HEK293 (cell line): ENCODE measurements at regions not wholly inside any gene's neighbourhood (a gene's known extent, or its start where the extent isn't known, plus 50 kb on each side); places are given as distances from the start of the nearest gene placed in this dataset.

Experiments used
- SALL2 ChIP-seq: fragments of 450-650 bp; formaldehyde crosslinking; IDR thresholded peaks from 2 replicates; pipeline ENCODE4 v1.5.0; 2017; ENCODE audit warnings: missing biosample characterization, mild to moderate bottlenecking, missing genetic modification characterization, borderline replicate concordance
- YY2 ChIP-seq: fragments of 450-650 bp; formaldehyde crosslinking; IDR thresholded peaks from 2 replicates; pipeline ENCODE4 v1.5.1; 2016; ENCODE audit warnings: missing biosample characterization, missing genetic modification characterization
- ZBTB7A ChIP-seq: fragments of 450-650 bp; formaldehyde crosslinking; IDR thresholded peaks from 2 replicates; pipeline ENCODE4 v1.5.1; 2016; ENCODE audit warnings: low read depth, missing biosample characterization, missing genetic modification characterization
- ZFP3 ChIP-seq: fragments of 450-650 bp; formaldehyde crosslinking; IDR thresholded peaks from 2 replicates; pipeline ENCODE4 v1.5.1; 2016; ENCODE audit warnings: low read depth, missing biosample characterization, missing genetic modification characterization
- ZFP69B ChIP-seq: fragments of 450-650 bp; formaldehyde crosslinking; IDR thresholded peaks from 2 replicates; pipeline ENCODE4 v1.5.1; 2016; ENCODE audit warnings: missing biosample characterization, missing genetic modification characterization
- ZNF133 ChIP-seq: fragments of 450-650 bp; formaldehyde crosslinking; IDR thresholded peaks from 2 replicates; pipeline ENCODE4 v1.5.1; 2016; ENCODE audit warnings: missing biosample characterization, missing genetic modification characterization
- ZNF140 ChIP-seq: fragments of 450-650 bp; formaldehyde crosslinking; IDR thresholded peaks from 2 replicates; pipeline ENCODE4 v1.5.1; 2016; ENCODE audit warnings: missing biosample characterization, missing genetic modification characterization
- ZNF558 ChIP-seq: fragments of 450-650 bp; formaldehyde crosslinking; IDR thresholded peaks from 2 replicates; pipeline ENCODE4 v1.5.1; 2016; ENCODE audit warnings: missing biosample characterization, missing genetic modification characterization
- ZNF596 ChIP-seq: fragments of 450-650 bp; IDR thresholded peaks from 2 replicates; pipeline ENCODE4 v1.5.0; 2018; ENCODE audit warnings: missing biosample characterization, mild to moderate bottlenecking, missing genetic modification characterization, moderate library complexity
- ZNF658 ChIP-seq: fragments of 450-650 bp; formaldehyde crosslinking; IDR thresholded peaks from 2 replicates; pipeline ENCODE4; 2016; ENCODE audit warnings: missing biosample characterization, missing genetic modification characterization
- ZNF785 ChIP-seq: fragments of 450-650 bp; formaldehyde crosslinking; IDR thresholded peaks from 2 replicates; pipeline ENCODE4 v1.5.1; 2016; ENCODE audit warnings: missing biosample characterization, missing genetic modification characterization
- ZNF792 ChIP-seq: fragments of 450-650 bp; formaldehyde crosslinking; IDR thresholded peaks from 2 replicates; pipeline ENCODE4 v1.5.1; 2016; ENCODE audit warnings: missing biosample characterization, missing genetic modification characterization
- ZXDB ChIP-seq: fragments of 450-650 bp; formaldehyde crosslinking; IDR thresholded peaks from 2 replicates; pipeline ENCODE4 v1.5.1; 2016; ENCODE audit warnings: missing biosample characterization, missing genetic modification characterization
- TF ChIP-seq, protein P1 (sequence below): fragments of 450-650 bp; formaldehyde crosslinking; IDR thresholded peaks from 2 replicates; pipeline ENCODE4 v1.5.1; 2016; ENCODE audit warnings: missing biosample characterization, missing genetic modification characterization
- TF ChIP-seq, protein P2 (sequence below): fragments of 450-650 bp; formaldehyde crosslinking; IDR thresholded peaks from 2 replicates; pipeline ENCODE4 v1.5.1; 2016; ENCODE audit warnings: missing biosample characterization, missing genetic modification characterization
- TF ChIP-seq, protein P3 (sequence below): fragments of 450-650 bp; IDR thresholded peaks from 2 replicates; pipeline ENCODE4 v1.5.1; 2018; ENCODE audit warnings: missing biosample characterization, mild to moderate bottlenecking, missing genetic modification characterization
- TF ChIP-seq, protein P4 (sequence below): fragments of 450-650 bp; formaldehyde crosslinking; IDR thresholded peaks from 2 replicates; pipeline ENCODE4 v1.5.1; 2016; ENCODE audit warnings: missing biosample characterization, missing genetic modification characterization, low read depth
- TF ChIP-seq, protein P5 (sequence below): IDR thresholded peaks from 2 replicates; pipeline ENCODE4 v1.6.1; 2011; ENCODE audit warnings: mild to moderate bottlenecking, low read depth, low read length, borderline replicate concordance
- TF ChIP-seq, protein P6 (sequence below): fragments of 450-650 bp; formaldehyde crosslinking; IDR thresholded peaks from 2 replicates; pipeline ENCODE4 v1.5.1; 2016; ENCODE audit warnings: missing biosample characterization, missing genetic modification characterization, borderline replicate concordance
- TF ChIP-seq, protein P7 (sequence below): fragments of 450-650 bp; formaldehyde crosslinking; IDR thresholded peaks from 2 replicates; pipeline ENCODE4 v1.5.1; 2016; ENCODE audit warnings: missing biosample characterization, missing genetic modification characterization
- TF ChIP-seq, protein P8 (sequence below): fragments of 450-650 bp; IDR thresholded peaks from 2 replicates; pipeline ENCODE4 v1.5.1; 2018; ENCODE audit warnings: missing biosample characterization, missing genetic modification characterization

DNA sequence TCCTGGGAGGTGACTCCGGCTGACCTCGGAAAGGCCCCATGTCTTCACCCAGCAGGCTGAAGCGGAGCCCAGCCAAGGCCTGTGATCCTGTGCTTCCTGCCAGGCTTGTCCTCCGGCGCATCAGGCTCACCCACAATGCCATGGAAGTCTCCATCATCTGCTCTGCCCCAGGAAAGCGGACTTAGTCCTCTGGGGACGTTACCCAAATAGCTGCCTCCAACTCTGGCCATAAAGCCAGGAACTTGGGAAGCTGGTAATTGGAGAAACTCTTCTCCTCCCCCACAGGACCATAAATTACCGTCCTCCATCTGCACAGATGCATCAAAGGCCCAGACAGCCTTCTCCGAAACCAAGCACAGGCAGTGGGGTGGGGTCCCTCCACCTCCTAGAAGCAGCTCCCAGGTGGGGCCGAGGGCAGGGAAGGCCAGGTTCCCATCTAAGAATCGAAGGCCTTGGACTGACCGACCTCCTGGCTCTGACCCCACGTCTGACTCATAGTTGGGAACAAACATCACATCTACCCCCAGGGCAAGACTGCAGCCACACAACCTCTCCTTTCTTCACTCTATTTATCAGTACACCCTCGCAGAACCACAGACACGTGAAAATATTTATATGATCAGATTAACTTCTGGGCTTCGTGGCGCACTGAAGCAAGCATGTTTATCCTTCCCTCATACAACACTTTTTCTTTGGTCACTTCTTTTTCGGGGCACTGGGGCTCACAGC lies 56.4 kb downstream of the PITPNM2 start (continued):
- no peak for TF ChIP-seq ZNF658 (tag by site-specific recombination)
- TF ChIP-seq ZNF140 (tag by site-specific recombination) = no peak
- TF ChIP-seq, protein P1, sequence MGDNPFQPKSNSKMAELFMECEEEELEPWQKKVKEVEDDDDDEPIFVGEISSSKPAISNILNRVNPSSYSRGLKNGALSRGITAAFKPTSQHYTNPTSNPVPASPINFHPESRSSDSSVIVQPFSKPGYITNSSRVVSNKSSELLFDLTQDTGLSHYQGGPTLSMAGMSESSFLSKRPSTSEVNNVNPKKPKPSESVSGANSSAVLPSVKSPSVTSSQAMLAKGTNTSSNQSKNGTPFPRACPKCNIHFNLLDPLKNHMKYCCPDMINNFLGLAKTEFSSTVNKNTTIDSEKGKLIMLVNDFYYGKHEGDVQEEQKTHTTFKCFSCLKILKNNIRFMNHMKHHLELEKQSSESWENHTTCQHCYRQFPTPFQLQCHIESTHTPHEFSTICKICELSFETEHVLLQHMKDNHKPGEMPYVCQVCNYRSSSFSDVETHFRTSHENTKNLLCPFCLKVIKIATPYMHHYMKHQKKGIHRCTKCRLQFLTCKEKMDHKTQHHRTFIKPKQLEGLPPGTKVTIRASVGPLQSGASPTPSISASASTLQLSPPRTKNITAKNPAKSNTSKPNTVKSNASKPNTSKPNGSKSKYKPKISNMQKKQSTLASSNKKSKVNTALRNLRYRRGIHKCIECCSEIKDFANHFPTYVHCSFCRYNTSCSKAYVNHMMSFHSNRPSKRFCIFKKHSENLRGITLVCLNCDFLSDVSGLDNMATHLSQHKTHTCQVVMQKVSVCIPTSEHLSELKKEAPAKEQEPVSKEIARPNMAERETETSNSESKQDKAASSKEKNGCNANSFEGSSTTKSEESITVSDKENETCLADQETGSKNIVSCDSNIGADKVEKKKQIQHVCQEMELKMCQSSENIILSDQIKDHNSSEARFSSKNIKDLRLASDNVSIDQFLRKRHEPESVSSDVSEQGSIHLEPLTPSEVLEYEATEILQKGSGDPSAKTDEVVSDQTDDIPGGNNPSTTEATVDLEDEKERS (tag by site-specific recombination) = no peak
- TF ChIP-seq ZXDB = 0 out of 2 replicates have a peak, but pooled peaks have one; percentile 24
- no peak for TF ChIP-seq ZBTB7A (tag by site-specific recombination)
- TF ChIP-seq, protein P2, sequence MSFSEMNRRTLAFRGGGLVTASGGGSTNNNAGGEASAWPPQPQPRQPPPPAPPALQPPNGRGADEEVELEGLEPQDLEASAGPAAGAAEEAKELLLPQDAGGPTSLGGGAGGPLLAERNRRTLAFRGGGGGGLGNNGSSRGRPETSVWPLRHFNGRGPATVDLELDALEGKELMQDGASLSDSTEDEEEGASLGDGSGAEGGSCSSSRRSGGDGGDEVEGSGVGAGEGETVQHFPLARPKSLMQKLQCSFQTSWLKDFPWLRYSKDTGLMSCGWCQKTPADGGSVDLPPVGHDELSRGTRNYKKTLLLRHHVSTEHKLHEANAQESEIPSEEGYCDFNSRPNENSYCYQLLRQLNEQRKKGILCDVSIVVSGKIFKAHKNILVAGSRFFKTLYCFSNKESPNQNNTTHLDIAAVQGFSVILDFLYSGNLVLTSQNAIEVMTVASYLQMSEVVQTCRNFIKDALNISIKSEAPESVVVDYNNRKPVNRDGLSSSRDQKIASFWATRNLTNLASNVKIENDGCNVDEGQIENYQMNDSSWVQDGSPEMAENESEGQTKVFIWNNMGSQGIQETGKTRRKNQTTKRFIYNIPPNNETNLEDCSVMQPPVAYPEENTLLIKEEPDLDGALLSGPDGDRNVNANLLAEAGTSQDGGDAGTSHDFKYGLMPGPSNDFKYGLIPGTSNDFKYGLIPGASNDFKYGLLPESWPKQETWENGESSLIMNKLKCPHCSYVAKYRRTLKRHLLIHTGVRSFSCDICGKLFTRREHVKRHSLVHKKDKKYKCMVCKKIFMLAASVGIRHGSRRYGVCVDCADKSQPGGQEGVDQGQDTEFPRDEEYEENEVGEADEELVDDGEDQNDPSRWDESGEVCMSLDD (tag by site-specific recombination) = no peak
- no peak for TF ChIP-seq SALL2 (tag by site-specific recombination)
- no peak for TF ChIP-seq ZNF785 (tag by site-specific recombination)
- no peak for TF ChIP-seq ZNF792 (tag by site-specific recombination)
- no peak for TF ChIP-seq YY2 (tag by site-specific recombination)
- no peak for TF ChIP-seq ZFP3 (tag by site-specific recombination)
- TF ChIP-seq, protein P3, sequence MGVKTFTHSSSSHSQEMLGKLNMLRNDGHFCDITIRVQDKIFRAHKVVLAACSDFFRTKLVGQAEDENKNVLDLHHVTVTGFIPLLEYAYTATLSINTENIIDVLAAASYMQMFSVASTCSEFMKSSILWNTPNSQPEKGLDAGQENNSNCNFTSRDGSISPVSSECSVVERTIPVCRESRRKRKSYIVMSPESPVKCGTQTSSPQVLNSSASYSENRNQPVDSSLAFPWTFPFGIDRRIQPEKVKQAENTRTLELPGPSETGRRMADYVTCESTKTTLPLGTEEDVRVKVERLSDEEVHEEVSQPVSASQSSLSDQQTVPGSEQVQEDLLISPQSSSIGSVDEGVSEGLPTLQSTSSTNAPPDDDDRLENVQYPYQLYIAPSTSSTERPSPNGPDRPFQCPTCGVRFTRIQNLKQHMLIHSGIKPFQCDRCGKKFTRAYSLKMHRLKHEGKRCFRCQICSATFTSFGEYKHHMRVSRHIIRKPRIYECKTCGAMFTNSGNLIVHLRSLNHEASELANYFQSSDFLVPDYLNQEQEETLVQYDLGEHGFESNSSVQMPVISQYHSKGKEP (tag by site-specific recombination) = no peak
- TF ChIP-seq ZNF558 (tag by site-specific recombination) = no peak
- TF ChIP-seq, protein P4, sequence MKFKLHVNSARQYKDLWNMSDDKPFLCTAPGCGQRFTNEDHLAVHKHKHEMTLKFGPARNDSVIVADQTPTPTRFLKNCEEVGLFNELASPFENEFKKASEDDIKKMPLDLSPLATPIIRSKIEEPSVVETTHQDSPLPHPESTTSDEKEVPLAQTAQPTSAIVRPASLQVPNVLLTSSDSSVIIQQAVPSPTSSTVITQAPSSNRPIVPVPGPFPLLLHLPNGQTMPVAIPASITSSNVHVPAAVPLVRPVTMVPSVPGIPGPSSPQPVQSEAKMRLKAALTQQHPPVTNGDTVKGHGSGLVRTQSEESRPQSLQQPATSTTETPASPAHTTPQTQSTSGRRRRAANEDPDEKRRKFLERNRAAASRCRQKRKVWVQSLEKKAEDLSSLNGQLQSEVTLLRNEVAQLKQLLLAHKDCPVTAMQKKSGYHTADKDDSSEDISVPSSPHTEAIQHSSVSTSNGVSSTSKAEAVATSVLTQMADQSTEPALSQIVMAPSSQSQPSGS = no peak
- TF ChIP-seq, protein P5, sequence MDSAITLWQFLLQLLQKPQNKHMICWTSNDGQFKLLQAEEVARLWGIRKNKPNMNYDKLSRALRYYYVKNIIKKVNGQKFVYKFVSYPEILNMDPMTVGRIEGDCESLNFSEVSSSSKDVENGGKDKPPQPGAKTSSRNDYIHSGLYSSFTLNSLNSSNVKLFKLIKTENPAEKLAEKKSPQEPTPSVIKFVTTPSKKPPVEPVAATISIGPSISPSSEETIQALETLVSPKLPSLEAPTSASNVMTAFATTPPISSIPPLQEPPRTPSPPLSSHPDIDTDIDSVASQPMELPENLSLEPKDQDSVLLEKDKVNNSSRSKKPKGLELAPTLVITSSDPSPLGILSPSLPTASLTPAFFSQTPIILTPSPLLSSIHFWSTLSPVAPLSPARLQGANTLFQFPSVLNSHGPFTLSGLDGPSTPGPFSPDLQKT = no peak
- TF ChIP-seq, protein P6, sequence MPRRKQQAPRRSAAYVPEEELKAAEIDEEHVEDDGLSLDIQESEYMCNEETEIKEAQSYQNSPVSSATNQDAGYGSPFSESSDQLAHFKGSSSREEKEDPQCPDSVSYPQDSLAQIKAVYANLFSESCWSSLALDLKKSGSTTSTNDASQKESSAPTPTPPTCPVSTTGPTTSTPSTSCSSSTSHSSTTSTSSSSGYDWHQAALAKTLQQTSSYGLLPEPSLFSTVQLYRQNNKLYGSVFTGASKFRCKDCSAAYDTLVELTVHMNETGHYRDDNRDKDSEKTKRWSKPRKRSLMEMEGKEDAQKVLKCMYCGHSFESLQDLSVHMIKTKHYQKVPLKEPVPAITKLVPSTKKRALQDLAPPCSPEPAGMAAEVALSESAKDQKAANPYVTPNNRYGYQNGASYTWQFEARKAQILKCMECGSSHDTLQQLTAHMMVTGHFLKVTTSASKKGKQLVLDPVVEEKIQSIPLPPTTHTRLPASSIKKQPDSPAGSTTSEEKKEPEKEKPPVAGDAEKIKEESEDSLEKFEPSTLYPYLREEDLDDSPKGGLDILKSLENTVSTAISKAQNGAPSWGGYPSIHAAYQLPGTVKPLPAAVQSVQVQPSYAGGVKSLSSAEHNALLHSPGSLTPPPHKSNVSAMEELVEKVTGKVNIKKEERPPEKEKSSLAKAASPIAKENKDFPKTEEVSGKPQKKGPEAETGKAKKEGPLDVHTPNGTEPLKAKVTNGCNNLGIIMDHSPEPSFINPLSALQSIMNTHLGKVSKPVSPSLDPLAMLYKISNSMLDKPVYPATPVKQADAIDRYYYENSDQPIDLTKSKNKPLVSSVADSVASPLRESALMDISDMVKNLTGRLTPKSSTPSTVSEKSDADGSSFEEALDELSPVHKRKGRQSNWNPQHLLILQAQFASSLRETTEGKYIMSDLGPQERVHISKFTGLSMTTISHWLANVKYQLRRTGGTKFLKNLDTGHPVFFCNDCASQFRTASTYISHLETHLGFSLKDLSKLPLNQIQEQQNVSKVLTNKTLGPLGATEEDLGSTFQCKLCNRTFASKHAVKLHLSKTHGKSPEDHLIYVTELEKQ (tag by site-specific recombination) = no peak
- peak; percentile 51; the same call in 1 of the 2 replicates for TF ChIP-seq ZFP69B (tag by site-specific recombination)
- TF ChIP-seq, protein P7, sequence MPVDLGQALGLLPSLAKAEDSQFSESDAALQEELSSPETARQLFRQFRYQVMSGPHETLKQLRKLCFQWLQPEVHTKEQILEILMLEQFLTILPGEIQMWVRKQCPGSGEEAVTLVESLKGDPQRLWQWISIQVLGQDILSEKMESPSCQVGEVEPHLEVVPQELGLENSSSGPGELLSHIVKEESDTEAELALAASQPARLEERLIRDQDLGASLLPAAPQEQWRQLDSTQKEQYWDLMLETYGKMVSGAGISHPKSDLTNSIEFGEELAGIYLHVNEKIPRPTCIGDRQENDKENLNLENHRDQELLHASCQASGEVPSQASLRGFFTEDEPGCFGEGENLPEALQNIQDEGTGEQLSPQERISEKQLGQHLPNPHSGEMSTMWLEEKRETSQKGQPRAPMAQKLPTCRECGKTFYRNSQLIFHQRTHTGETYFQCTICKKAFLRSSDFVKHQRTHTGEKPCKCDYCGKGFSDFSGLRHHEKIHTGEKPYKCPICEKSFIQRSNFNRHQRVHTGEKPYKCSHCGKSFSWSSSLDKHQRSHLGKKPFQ (tag by site-specific recombination) = no peak
- TF ChIP-seq ZNF133 (tag by site-specific recombination) = no peak
- TF ChIP-seq, protein P8, sequence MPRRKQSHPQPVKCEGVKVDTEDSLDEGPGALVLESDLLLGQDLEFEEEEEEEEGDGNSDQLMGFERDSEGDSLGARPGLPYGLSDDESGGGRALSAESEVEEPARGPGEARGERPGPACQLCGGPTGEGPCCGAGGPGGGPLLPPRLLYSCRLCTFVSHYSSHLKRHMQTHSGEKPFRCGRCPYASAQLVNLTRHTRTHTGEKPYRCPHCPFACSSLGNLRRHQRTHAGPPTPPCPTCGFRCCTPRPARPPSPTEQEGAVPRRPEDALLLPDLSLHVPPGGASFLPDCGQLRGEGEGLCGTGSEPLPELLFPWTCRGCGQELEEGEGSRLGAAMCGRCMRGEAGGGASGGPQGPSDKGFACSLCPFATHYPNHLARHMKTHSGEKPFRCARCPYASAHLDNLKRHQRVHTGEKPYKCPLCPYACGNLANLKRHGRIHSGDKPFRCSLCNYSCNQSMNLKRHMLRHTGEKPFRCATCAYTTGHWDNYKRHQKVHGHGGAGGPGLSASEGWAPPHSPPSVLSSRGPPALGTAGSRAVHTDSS (tag by site-specific recombination) = no peak
- no peak for TF ChIP-seq ZNF596 (tag by site-specific recombination)
